Osteocyte (in vitro differentiated cells): ENCODE measurements at regions not wholly inside any gene's neighbourhood (a gene's known extent, or its start where the extent isn't known, plus 50 kb on each side); places are given as distances from the start of the nearest gene placed in this dataset.

Experiments used
- DNase-seq: peaks from one replicate; pipeline ENCODE4 v3.0.0; 2021; ENCODE audit warnings: mixed read lengths; ENCODE audit not compliant: unreplicated experiment; ENCODE audit errors: extremely low spot score
- H3K27ac Mint-ChIP-seq: one replicate; pipeline ENCODE4 v1.8.0; 2021; ENCODE audit warnings: mild to moderate bottlenecking, mixed read lengths; ENCODE audit not compliant: unreplicated experiment
- H3K27me3 Mint-ChIP-seq: one replicate; pipeline ENCODE4 v1.8.0; 2021; ENCODE audit warnings: mixed read lengths; ENCODE audit not compliant: unreplicated experiment
- H3K36me3 Mint-ChIP-seq: one replicate; pipeline ENCODE4 v1.8.0; 2021; ENCODE audit warnings: mixed read lengths; ENCODE audit not compliant: unreplicated experiment
- H3K4me1 Mint-ChIP-seq: one replicate; pipeline ENCODE4 v1.8.0; 2021; ENCODE audit warnings: mixed read lengths; ENCODE audit not compliant: unreplicated experiment
- H3K4me3 Mint-ChIP-seq: one replicate; pipeline ENCODE4 v1.8.0; 2021; ENCODE audit warnings: mild to moderate bottlenecking, moderate library complexity, mixed read lengths; ENCODE audit not compliant: unreplicated experiment
- H3K9me3 Mint-ChIP-seq: one replicate; pipeline ENCODE4 v1.8.0; 2021; ENCODE audit warnings: mixed read lengths; ENCODE audit not compliant: unreplicated experiment
- TF ChIP-seq, protein P1 (sequence below): fragments of 200-600 bp; sonication (generic); IDR thresholded peaks from 2 replicates; pipeline ENCODE4 v1.5.0; 2021; ENCODE audit warnings: antibody characterized with exemption, mild to moderate bottlenecking, moderate library complexity

DNA sequence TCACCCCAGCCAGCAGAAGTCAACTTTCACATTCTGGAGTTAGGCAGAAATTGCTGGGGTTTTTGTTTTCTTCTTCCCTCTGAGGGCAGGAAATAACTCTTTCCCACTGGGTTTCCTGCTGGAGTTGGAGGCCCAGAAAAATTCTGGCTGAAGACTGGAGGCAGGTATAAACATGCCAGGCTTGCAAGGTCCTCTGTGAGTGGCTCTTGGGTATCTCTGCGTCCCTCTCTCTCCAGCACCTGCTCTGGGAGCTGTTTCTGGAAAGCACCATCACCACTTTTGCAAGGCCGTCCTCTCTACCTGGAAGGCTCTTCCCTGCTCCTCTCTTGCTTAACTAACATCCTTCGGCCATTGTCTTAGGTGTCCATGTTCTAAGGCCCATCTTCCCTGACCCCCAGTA lies 91.0 kb downstream of the MCFD2 start:
- TF ChIP-seq, protein P1, sequence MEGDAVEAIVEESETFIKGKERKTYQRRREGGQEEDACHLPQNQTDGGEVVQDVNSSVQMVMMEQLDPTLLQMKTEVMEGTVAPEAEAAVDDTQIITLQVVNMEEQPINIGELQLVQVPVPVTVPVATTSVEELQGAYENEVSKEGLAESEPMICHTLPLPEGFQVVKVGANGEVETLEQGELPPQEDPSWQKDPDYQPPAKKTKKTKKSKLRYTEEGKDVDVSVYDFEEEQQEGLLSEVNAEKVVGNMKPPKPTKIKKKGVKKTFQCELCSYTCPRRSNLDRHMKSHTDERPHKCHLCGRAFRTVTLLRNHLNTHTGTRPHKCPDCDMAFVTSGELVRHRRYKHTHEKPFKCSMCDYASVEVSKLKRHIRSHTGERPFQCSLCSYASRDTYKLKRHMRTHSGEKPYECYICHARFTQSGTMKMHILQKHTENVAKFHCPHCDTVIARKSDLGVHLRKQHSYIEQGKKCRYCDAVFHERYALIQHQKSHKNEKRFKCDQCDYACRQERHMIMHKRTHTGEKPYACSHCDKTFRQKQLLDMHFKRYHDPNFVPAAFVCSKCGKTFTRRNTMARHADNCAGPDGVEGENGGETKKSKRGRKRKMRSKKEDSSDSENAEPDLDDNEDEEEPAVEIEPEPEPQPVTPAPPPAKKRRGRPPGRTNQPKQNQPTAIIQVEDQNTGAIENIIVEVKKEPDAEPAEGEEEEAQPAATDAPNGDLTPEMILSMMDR: no peak
- H3K27ac Mint-ChIP-seq: no peak overlapping the region
- DNase-seq: no peak
- H3K36me3 Mint-ChIP-seq: no peaks in the 10 kb centered on the region
- H3K27me3 Mint-ChIP-seq: no peaks in the 10 kb centered on the region
- H3K4me1 Mint-ChIP-seq: peaks cover 17% of the 10 kb centered on the region
- no peaks in the 10 kb centered on the region for H3K9me3 Mint-ChIP-seq
- no peak overlapping the region for H3K4me3 Mint-ChIP-seq

DNA sequence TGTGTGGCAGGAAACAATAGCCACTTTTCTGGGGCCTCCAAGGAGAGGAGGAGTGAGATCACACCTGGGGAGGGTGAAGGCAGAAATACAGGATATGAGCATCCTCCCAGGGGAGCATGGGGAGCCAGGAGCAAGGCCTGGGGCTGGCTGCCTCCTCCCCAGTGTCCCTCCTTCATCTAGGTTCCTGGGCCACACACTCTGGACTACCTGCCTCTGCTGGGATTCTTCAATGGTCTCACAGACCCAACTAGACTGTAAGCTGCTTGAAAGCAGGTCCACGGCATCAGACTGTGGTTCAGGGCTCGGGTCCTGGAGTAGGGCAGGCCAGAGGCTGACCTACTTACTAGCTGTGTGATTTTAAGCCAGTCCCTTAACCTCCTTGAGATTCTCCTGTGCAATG lies 94.0 kb downstream of the MCFD2 start:
- H3K27me3 Mint-ChIP-seq: no peaks in the 10 kb centered on the region
- H3K36me3 Mint-ChIP-seq: no peaks in the 10 kb centered on the region
- no peaks in the 10 kb centered on the region for H3K9me3 Mint-ChIP-seq
- TF ChIP-seq, protein P1: no peak
- no peak overlapping the region for H3K27ac Mint-ChIP-seq
- peaks cover 15% of the 10 kb centered on the region for H3K4me1 Mint-ChIP-seq
- DNase-seq: no peak
- H3K4me3 Mint-ChIP-seq: no peak overlapping the region

- no peak overlapping the region for H3K4me3 Mint-ChIP-seq
- no peak overlapping the region for H3K27ac Mint-ChIP-seq
- H3K27me3 Mint-ChIP-seq: no peaks in the 10 kb centered on the region
- H3K4me1 Mint-ChIP-seq: peaks cover 12% of the 10 kb centered on the region
- TF ChIP-seq, protein P1: no peak
- H3K9me3 Mint-ChIP-seq: no peaks in the 10 kb centered on the region
- DNase-seq: no peak
- H3K36me3 Mint-ChIP-seq: no peaks in the 10 kb centered on the region
Measured at GRCh38 chr2:46818819-46819218, 96.8 kb downstream of the MCFD2 start.

DNA sequence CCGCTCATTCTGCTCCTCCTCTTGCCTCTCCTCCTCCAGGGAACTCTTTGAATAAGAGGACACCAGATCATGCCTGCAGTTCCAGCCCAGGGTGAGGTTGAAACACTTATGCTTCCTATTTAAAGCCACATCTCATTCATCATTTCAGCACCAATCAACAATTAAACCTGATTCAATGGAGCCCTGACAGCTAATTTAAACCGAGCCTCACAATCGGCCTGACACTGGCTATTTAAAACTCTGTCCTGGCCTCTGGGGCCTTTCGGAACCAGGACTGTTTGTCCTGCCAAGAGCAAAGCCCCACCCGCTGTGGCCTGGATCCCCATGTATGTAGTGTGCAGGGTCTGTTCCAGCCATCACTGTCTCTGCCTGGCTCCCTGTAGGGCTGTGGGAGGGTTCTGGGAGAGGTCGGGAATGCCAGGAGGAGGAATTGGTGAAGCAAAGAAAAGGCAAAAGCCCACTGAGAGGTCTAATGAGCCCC lies 97.4 kb downstream of the MCFD2 start:
- peak; percentile 46 for DNase-seq

GRCh38 chr2:46816846-46817726 lies 98.5 kb downstream of the MCFD2 start:
- Mint-ChIP-seq H3K27ac (no peak overlapping the region), H3K27me3 (no peaks in the 10 kb centered on the region), H3K9me3 (no peaks in the 10 kb centered on the region), H3K4me3 (no peak overlapping the region), H3K36me3 (no peaks in the 10 kb centered on the region), H3K4me1 (peaks cover 25% of the 10 kb centered on the region)
- DNase-seq: peak; percentile 78
- TF ChIP-seq, protein P1: no peak

More for the DNA sequence above, 97.4 kb downstream of the MCFD2 start:
- Mint-ChIP-seq H3K4me3 (no peak overlapping the region), H3K27ac (no peak overlapping the region), H3K4me1 (peaks cover 15% of the 10 kb centered on the region), H3K36me3 (no peaks in the 10 kb centered on the region), H3K27me3 (no peaks in the 10 kb centered on the region), H3K9me3 (no peaks in the 10 kb centered on the region)
- TF ChIP-seq, protein P1: no peak
